Large intestine (tissue), 3 donors: ENCODE measurements at regions not wholly inside any gene's neighbourhood (a gene's known extent, or its start where the extent isn't known, plus 50 kb on each side); places are given as distances from the start of the nearest gene placed in this dataset.
"Not testable (repeated sequence)": the region's sequence is repeated elsewhere in the genome, so short reads cannot be mapped to it uniquely, and the experiment has no call there.

Experiments used
- DNase-seq, 2 donors: peaks; one replicate each; pipeline versions ENCODE4 v3.0.0 to v3.0.0-alpha.2; 2013
- H3K27ac ChIP-seq: one replicate; pipeline ENCODE4 v1.5.1; 2013; ENCODE audit warnings: low read length
- H3K27me3 ChIP-seq: 2 replicates; pipeline ENCODE4 v1.6.1; 2013; ENCODE audit warnings: low read length; ENCODE audit not compliant: control insufficient read depth, insufficient read depth
- H3K36me3 ChIP-seq: 2 replicates; pipeline ENCODE4 v1.6.1; 2013; ENCODE audit warnings: low read length; ENCODE audit not compliant: control insufficient read depth, insufficient read depth
- H3K4me1 ChIP-seq: one replicate; pipeline ENCODE4 v1.6.1; 2013; ENCODE audit warnings: low read length; ENCODE audit not compliant: control insufficient read depth, insufficient read depth
- H3K4me3 ChIP-seq: one replicate; pipeline ENCODE4 v1.5.1; 2013; ENCODE audit warnings: low read length
- H3K9me3 ChIP-seq: one replicate; pipeline ENCODE4 v1.6.1; 2013; ENCODE audit warnings: mild to moderate bottlenecking, low read depth, low read length, moderate library complexity; ENCODE audit not compliant: control insufficient read depth
- WGBS: methylation state at CpG from one replicate; pipeline ENCODE4 v1.1.5; 2013; ENCODE audit warnings: low lambda C conversion rate; ENCODE audit not compliant: insufficient coverage; 5-methylcytosine and 5-hydroxymethylcytosine counted together

GRCh38 chr17:34071886-34072420 is 183.1 kb upstream of the CCL2 start:
- Histone ChIP-seq H3K4me3 (no peak overlapping the region), H3K27ac (no peak overlapping the region), H3K27me3 (no peaks in the 10 kb centered on the region), H3K9me3 (no peaks in the 10 kb centered on the region), H3K4me1 (no peaks in the 10 kb centered on the region), H3K36me3 (no peaks in the 10 kb centered on the region)
- DNase-seq, result no peak
- WGBS, result 100% methylated on average over 1 of the region's 11 CpGs

GRCh38 chr17:34075076-34075475 is 180.0 kb upstream of the CCL2 start:
- no peak overlapping the region for H3K27ac ChIP-seq
- no peaks in the 10 kb centered on the region for H3K27me3 ChIP-seq
- no peaks in the 10 kb centered on the region for H3K36me3 ChIP-seq
- no peaks in the 10 kb centered on the region for H3K4me1 ChIP-seq
- H3K9me3 ChIP-seq, result no peaks in the 10 kb centered on the region
- no peak overlapping the region for H3K4me3 ChIP-seq
- DNase-seq, result no peak
- WGBS, result no CpG with 5 or more reads among the region's 5 CpGs

- Histone ChIP-seq H3K27me3 (no peaks in the 10 kb centered on the region), H3K27ac (no peak overlapping the region), H3K36me3 (no peaks in the 10 kb centered on the region), H3K4me1 (no peaks in the 10 kb centered on the region), H3K4me3 (no peak overlapping the region), H3K9me3 (no peaks in the 10 kb centered on the region)
- WGBS, result no CpG with 5 or more reads among the region's 16 CpGs
- no peak for DNase-seq
These were observed 178.1 kb upstream of the CCL2 start for GRCh38 chr17:34076743-34077631.

- Histone ChIP-seq H3K4me1 (no peaks in the 10 kb centered on the region), H3K27me3 (no peaks in the 10 kb centered on the region), H3K4me3 (no peak overlapping the region), H3K36me3 (no peaks in the 10 kb centered on the region), H3K9me3 (no peaks in the 10 kb centered on the region), H3K27ac (no peak overlapping the region)
- DNase-seq, result no peak
- no CpG with 5 or more reads among the region's 3 CpGs for WGBS
These were observed 173.8 kb upstream of the CCL2 start for GRCh38 chr17:34081269-34081668.

- no peak for DNase-seq
These were observed 172.7 kb upstream of the CCL2 start for GRCh38 chr17:34082404-34082803.

GRCh38 chr17:34089042-34089441 is 166.0 kb upstream of the CCL2 start:
- not testable (repeated sequence) for H3K27ac ChIP-seq, H3K4me1 ChIP-seq, H3K27me3 ChIP-seq, H3K9me3 ChIP-seq, H3K36me3 ChIP-seq, H3K4me3 ChIP-seq, DNase-seq
- no CpG with 5 or more reads among the region's 5 CpGs for WGBS

More at GRCh38 chr17:34082404-34082803, 172.7 kb upstream of the CCL2 start:
- Histone ChIP-seq H3K4me3 (no peak overlapping the region), H3K4me1 (no peaks in the 10 kb centered on the region), H3K27ac (no peak overlapping the region), H3K36me3 (no peaks in the 10 kb centered on the region), H3K9me3 (no peaks in the 10 kb centered on the region), H3K27me3 (no peaks in the 10 kb centered on the region)
- no CpG with 5 or more reads among the region's 3 CpGs for WGBS

- WGBS, result no CpG with 5 or more reads among the region's 1 CpG
- H3K27ac ChIP-seq, result no peak overlapping the region
- DNase-seq, result no peak
- no peaks in the 10 kb centered on the region for H3K4me1 ChIP-seq
- no peaks in the 10 kb centered on the region for H3K9me3 ChIP-seq
- peaks cover 2% of the 10 kb centered on the region for H3K27me3 ChIP-seq
- no peak overlapping the region for H3K4me3 ChIP-seq
- H3K36me3 ChIP-seq, result no peaks in the 10 kb centered on the region
These were observed 164.5 kb upstream of the CCL2 start for GRCh38 chr17:34090593-34090992.

- peaks cover 2% of the 10 kb centered on the region for H3K27me3 ChIP-seq
- no CpG with 5 or more reads among the region's 3 CpGs for WGBS
- H3K9me3 ChIP-seq, result no peaks in the 10 kb centered on the region
- no peaks in the 10 kb centered on the region for H3K36me3 ChIP-seq
- DNase-seq, result no peak
- H3K27ac ChIP-seq, result no peak overlapping the region
- no peaks in the 10 kb centered on the region for H3K4me1 ChIP-seq
- no peak overlapping the region for H3K4me3 ChIP-seq
These were observed 163.1 kb upstream of the CCL2 start for GRCh38 chr17:34091975-34092374.

GRCh38 chr17:34095106-34095505 is 160.0 kb upstream of the CCL2 start:
- no peaks in the 10 kb centered on the region for H3K36me3 ChIP-seq
- H3K4me1 ChIP-seq, result no peaks in the 10 kb centered on the region
- H3K27ac ChIP-seq, result no peak overlapping the region
- no CpG with 5 or more reads among the region's 1 CpG for whole genome bisulfite sequencing
- peaks cover 2% of the 10 kb centered on the region for H3K27me3 ChIP-seq
- DNase-seq, result no peak
- H3K9me3 ChIP-seq, result no peaks in the 10 kb centered on the region
- no peak overlapping the region for H3K4me3 ChIP-seq

- Histone ChIP-seq H3K36me3 (no peaks in the 10 kb centered on the region), H3K9me3 (no peaks in the 10 kb centered on the region), H3K4me3 (no peak overlapping the region), H3K27ac (no peak overlapping the region), H3K27me3 (peaks cover 2% of the 10 kb centered on the region), H3K4me1 (no peaks in the 10 kb centered on the region)
- no peak for DNase-seq
- 90% methylated on average over 2 of the region's 5 CpGs for WGBS
These were observed 156.4 kb upstream of the CCL2 start for GRCh38 chr17:34098699-34099098.
